IMR-90 (cell line): ENCODE measurements at regions not wholly inside any gene's neighbourhood (a gene's known extent, or its start where the extent isn't known, plus 50 kb on each side); places are given as distances from the start of the nearest gene placed in this dataset.

Experiments
- ATAC-seq: fragments of 200-7000 bp; cut with Tn5 transposase; 2 replicates; pipeline ENCODE4 v1.9.1; 2020; ENCODE audit warnings: low read depth, mild to moderate bottlenecking, moderate library complexity
- BruUV-seq: library from RNA; stranded (reverse); fragments of 400-500 nt; replicated peaks from 2 replicates; lab custom pipeline; 2021; lab: Mats Ljungman, UMichigan
- CTCF ChIA-PET: fragments of 300-600 bp; formaldehyde crosslinking; extraction: SDS; loops from one replicate; lab custom pipeline; 2021; ENCODE audit warnings: antibody characterized with exemption; lab: Yijun Ruan, JAX
- POLR2A ChIA-PET: fragments of 300-600 bp; sonication (Branson Sonifier 250); formaldehyde crosslinking; loops from one replicate; lab custom pipeline; 2022; ENCODE audit warnings: antibody characterized with exemption; ENCODE audit not compliant: unreplicated experiment; lab: Charles Lee
- DNase-seq: peaks from one replicate; pipeline ENCODE4 v3.0.0; 2013
- H2AFZ ChIP-seq: replicated peaks from 2 replicates; pipeline ENCODE3; 2013; ENCODE audit warnings: low read length, mild to moderate bottlenecking; ENCODE audit not compliant: poor library complexity
- H2AK5ac ChIP-seq: 2 replicates; pipeline ENCODE4 v1.6.1; 2013; ENCODE audit warnings: low read depth, low read length, inconsistent platforms
- H2AK9ac ChIP-seq: replicated peaks from 2 replicates; pipeline ENCODE3; 2013; ENCODE audit warnings: mild to moderate bottlenecking, low read depth, low read length, moderate library complexity; ENCODE audit not compliant: poor library complexity
- H2BK120ac ChIP-seq: 2 replicates; pipeline ENCODE4 v1.6.1; 2013; ENCODE audit warnings: low read depth, low read length, inconsistent platforms
- H2BK15ac ChIP-seq: 3 replicates; pipeline ENCODE4 v1.6.1; 2013; ENCODE audit warnings: low read depth, low read length, inconsistent platforms
- H2BK20ac ChIP-seq: 2 replicates; pipeline ENCODE4 v1.6.1; 2013; ENCODE audit warnings: low read depth, mild to moderate bottlenecking, inconsistent platforms, low read length, moderate library complexity
- H2BK5ac ChIP-seq: 2 replicates; pipeline ENCODE4 v1.6.1; 2013; ENCODE audit warnings: mild to moderate bottlenecking, low read depth, low read length, inconsistent platforms; ENCODE audit not compliant: poor library complexity, severe bottlenecking
- H3K14ac ChIP-seq: replicated peaks from 2 replicates; pipeline ENCODE4 v1.6.1; 2013; ENCODE audit warnings: low read depth, low read length, inconsistent platforms
- H3K18ac ChIP-seq: 2 replicates; pipeline ENCODE4 v1.6.1; 2013; ENCODE audit warnings: low read depth, low read length, control low read depth
- H3K23ac ChIP-seq: 2 replicates; pipeline ENCODE4 v1.6.1; 2013; ENCODE audit warnings: low read depth, low read length, inconsistent platforms
- H3K27ac ChIP-seq: 2 replicates; pipeline ENCODE4 v1.5.1; 2013; ENCODE audit warnings: mild to moderate bottlenecking, control low read depth, low read length; ENCODE audit not compliant: insufficient read depth
- H3K27me3 ChIP-seq: 2 replicates; pipeline ENCODE4 v1.6.1; 2013; ENCODE audit warnings: low read length; ENCODE audit not compliant: control insufficient read depth, insufficient read depth
- H3K36me3 ChIP-seq: 2 replicates; pipeline ENCODE4 v1.6.1; 2013; ENCODE audit warnings: low read length, mixed read lengths; ENCODE audit not compliant: control insufficient read depth, insufficient read depth
- H3K4ac ChIP-seq: 2 replicates; pipeline ENCODE4 v1.6.1; 2013; ENCODE audit warnings: low read depth, low read length, inconsistent platforms
- H3K4me1 ChIP-seq: 2 replicates; pipeline ENCODE4 v1.6.1; 2013; ENCODE audit warnings: low read length, mixed read lengths; ENCODE audit not compliant: control insufficient read depth, insufficient read depth
- H3K4me2 ChIP-seq: 2 replicates; pipeline ENCODE4 v1.6.1; 2013; ENCODE audit warnings: low read depth, mild to moderate bottlenecking, control low read depth, low read length, moderate library complexity
- H3K4me3 ChIP-seq: 2 replicates; pipeline ENCODE4 v1.5.1; 2013; ENCODE audit warnings: low read depth, mild to moderate bottlenecking, control low read depth, low read length, moderate library complexity; ENCODE audit not compliant: insufficient read depth
- H3K56ac ChIP-seq: 2 replicates; pipeline ENCODE4 v1.6.1; 2013; ENCODE audit warnings: low read length, inconsistent platforms; ENCODE audit not compliant: insufficient read depth; ENCODE audit errors: extremely low read depth
- H3K79me1 ChIP-seq, 2 experiments: 2 replicates each; pipeline ENCODE4 v1.6.1; 2013; ENCODE audit warnings: low read length in 2 of 2, inconsistent platforms in 1 of 2, low read depth in 1 of 2
- H3K9ac ChIP-seq: 2 replicates; pipeline ENCODE4 v1.6.1; 2013; ENCODE audit warnings: low read depth, low read length, control low read depth
- H3K9me1 ChIP-seq: 2 replicates; pipeline ENCODE4 v1.6.1; 2013; ENCODE audit warnings: low read length, inconsistent platforms; ENCODE audit not compliant: insufficient read depth
- H3K9me3 ChIP-seq: 2 replicates; pipeline ENCODE4 v1.6.1; 2013; ENCODE audit warnings: low read length; ENCODE audit not compliant: control insufficient read depth, insufficient read depth
- H4K20me1 ChIP-seq: 2 replicates; pipeline ENCODE4 v1.6.1; 2013; ENCODE audit warnings: low read length, inconsistent platforms; ENCODE audit not compliant: insufficient read depth
- H4K5ac ChIP-seq: 2 replicates; pipeline ENCODE4 v1.6.1; 2013; ENCODE audit warnings: mild to moderate bottlenecking, low read depth, low read length, control low read depth
- H4K8ac ChIP-seq, 2 experiments: 2 replicates each; pipeline ENCODE4 v1.6.1; 2013; ENCODE audit warnings: low read depth in 2 of 2, low read length in 2 of 2, control low read depth in 1 of 2, inconsistent platforms in 1 of 2
- H4K91ac ChIP-seq: 2 replicates; pipeline ENCODE4 v1.6.1; 2013; ENCODE audit warnings: low read depth, low read length, inconsistent platforms; ENCODE audit not compliant: insufficient read depth
- BHLHE40 ChIP-seq: fragments of 150-350 bp; IDR thresholded peaks from 2 replicates; pipeline ENCODE4 v1.6.1; 2016; ENCODE audit warnings: mild to moderate bottlenecking, low read depth, low read length
- CEBPB ChIP-seq: IDR thresholded peaks from 2 replicates; pipeline ENCODE4 v1.6.1; 2012; ENCODE audit warnings: low read depth, low read length, improper control_type of control experiment
- CHD1 ChIP-seq: IDR thresholded peaks from 2 replicates; pipeline ENCODE4 v1.6.1; 2012; ENCODE audit warnings: low read depth, low read length, improper control_type of control experiment
- FOS ChIP-seq: fragments of 150-350 bp; IDR thresholded peaks from 2 replicates; pipeline ENCODE4 v1.6.1; 2016; ENCODE audit warnings: low read depth, low read length
- MAFK ChIP-seq: IDR thresholded peaks from 2 replicates; pipeline ENCODE4 v1.6.1; 2012; ENCODE audit warnings: low read depth, low read length, improper control_type of control experiment
- MAZ ChIP-seq: IDR thresholded peaks from 2 replicates; pipeline ENCODE4 v1.6.1; 2012; ENCODE audit warnings: low read depth, mild to moderate bottlenecking, low read length, improper control_type of control experiment, moderate library complexity, borderline replicate concordance
- MXI1 ChIP-seq: IDR thresholded peaks from 2 replicates; pipeline ENCODE4 v1.6.1; 2012; ENCODE audit warnings: low read depth, mild to moderate bottlenecking, low read length, moderate library complexity, borderline replicate concordance
- NFE2L2 ChIP-seq: fragments of 150-350 bp; IDR thresholded peaks from 2 replicates; pipeline ENCODE4 v1.6.1; 2016; ENCODE audit warnings: low read depth, mild to moderate bottlenecking, low read length
- POLR2A ChIP-seq: IDR thresholded peaks from 2 replicates; pipeline ENCODE4 v1.6.1; 2012; ENCODE audit warnings: mild to moderate bottlenecking, low read depth, low read length
- RAD21 ChIP-seq: IDR thresholded peaks from 2 replicates; pipeline ENCODE4 v1.6.1; 2012; ENCODE audit warnings: low read length, improper control_type of control experiment
- RCOR1 ChIP-seq: IDR thresholded peaks from 2 replicates; pipeline ENCODE4 v1.6.1; 2012; ENCODE audit warnings: mild to moderate bottlenecking, low read length, improper control_type of control experiment; ENCODE audit not compliant: insufficient replicate concordance
- RFX5 ChIP-seq: IDR thresholded peaks from 2 replicates; pipeline ENCODE4 v1.8.0; 2012; ENCODE audit warnings: low read depth, mild to moderate bottlenecking, low read length, moderate library complexity
- SMC3 ChIP-seq: fragments of 150-350 bp; IDR thresholded peaks from 2 replicates; pipeline ENCODE4 v1.6.1; 2016; ENCODE audit warnings: low read depth, mild to moderate bottlenecking, antibody characterized with exemption, low read length, moderate library complexity
- dilution Hi-C: fragments of 300-500 bp; cut with HindIII; formaldehyde crosslinking; loops from one replicate; pipeline ENCODE4 v1.14.3; 2018; ENCODE audit warnings: low sequenced_read_pairs; ENCODE audit not compliant: unreplicated experiment
- in situ Hi-C: fragments of 300-500 bp; cut with MboI; formaldehyde crosslinking; loops from 3 replicates; pipeline ENCODE4 v1.14.3; 2019; ENCODE audit warnings: low sequenced_read_pairs, inconsistent platforms, mixed read lengths
- intact Hi-C: fragments of 100-400 bp; cut with micrococcal nuclease; formaldehyde crosslinking; loops from 2 replicates; pipeline ENCODE4 v1.10.0; 2022
- TF ChIP-seq, protein P1 (sequence below): conservative IDR thresholded peaks from 2 replicates; pipeline ENCODE4 v1.5.1; 2012; ENCODE audit warnings: mild to moderate bottlenecking, low read depth, low read length, improper control_type of control experiment
- TF ChIP-seq, protein P2 (sequence below): fragments of 150-350 bp; IDR thresholded peaks from 2 replicates; pipeline ENCODE4 v1.6.1; 2017; ENCODE audit warnings: mild to moderate bottlenecking, antibody characterized with exemption, low read length, low read depth
- TF ChIP-seq, protein P3 (sequence below): fragments of 150-350 bp; IDR thresholded peaks from 2 replicates; pipeline ENCODE4 v1.6.1; 2016; ENCODE audit warnings: low read depth, mild to moderate bottlenecking, low read length, moderate library complexity, borderline replicate concordance

DNA sequence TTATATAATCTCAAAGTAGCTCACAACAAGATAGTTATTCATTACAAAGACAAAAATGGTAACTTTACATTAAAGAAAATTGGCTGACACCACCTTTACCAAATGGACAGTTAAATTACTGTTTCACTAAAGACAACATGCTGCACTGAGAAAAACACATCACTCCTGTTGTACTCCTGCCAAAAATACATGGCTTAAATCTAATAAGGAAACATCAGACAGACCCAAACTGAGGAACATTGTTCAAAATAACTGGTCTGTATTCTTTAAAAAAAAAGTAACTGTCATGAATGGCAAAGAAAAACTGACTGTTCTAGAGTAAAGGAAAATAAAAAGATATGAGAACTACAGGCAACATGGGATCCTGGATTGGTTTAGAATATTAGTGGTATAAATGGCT is 151.3 kb upstream of the DCN start:
- H3K9me3 ChIP-seq, result no peaks in the 10 kb centered on the region
- ATAC-seq (no peak), DNase-seq (no peak)
- intact Hi-C loops, result no loop called here
- in situ Hi-C loops, result no loop called here
- no peak overlapping the region for H2AK5ac ChIP-seq
- no peak overlapping the region for H3K4me2 ChIP-seq
- no peak overlapping the region for H3K4me3 ChIP-seq
- H2AK9ac ChIP-seq, result no peak overlapping the region
- no peak overlapping the region for H3K9ac ChIP-seq
- CTCF ChIA-PET, result no interaction called here
- dilution Hi-C loops, result loop anchor here (25.0 kb wide), 1 partner anchor 347 kb away; no protein-coding TSS in a partner anchor
- H2BK5ac ChIP-seq, result no peak overlapping the region
- no peaks in the 10 kb centered on the region for H3K79me1 ChIP-seq
- H4K20me1 ChIP-seq, result no peaks in the 10 kb centered on the region
- H3K56ac ChIP-seq, result no peak overlapping the region
- H2BK20ac ChIP-seq, result no peak overlapping the region
- H3K9me1 ChIP-seq, result no peaks in the 10 kb centered on the region
- H3K4me1 ChIP-seq, result peaks cover 3% of the 10 kb centered on the region; the same call in 1 of the 2 replicates
- no peak overlapping the region; the same call in 1 of the 2 replicates for H2BK120ac ChIP-seq
- no peak overlapping the region for H4K91ac ChIP-seq
- POLR2A ChIA-PET, result no interaction called here
- TF ChIP-seq FOS, result no peak
- TF ChIP-seq BHLHE40, result no peak
- no peak for TF ChIP-seq POLR2A
- TF ChIP-seq, protein P1, sequence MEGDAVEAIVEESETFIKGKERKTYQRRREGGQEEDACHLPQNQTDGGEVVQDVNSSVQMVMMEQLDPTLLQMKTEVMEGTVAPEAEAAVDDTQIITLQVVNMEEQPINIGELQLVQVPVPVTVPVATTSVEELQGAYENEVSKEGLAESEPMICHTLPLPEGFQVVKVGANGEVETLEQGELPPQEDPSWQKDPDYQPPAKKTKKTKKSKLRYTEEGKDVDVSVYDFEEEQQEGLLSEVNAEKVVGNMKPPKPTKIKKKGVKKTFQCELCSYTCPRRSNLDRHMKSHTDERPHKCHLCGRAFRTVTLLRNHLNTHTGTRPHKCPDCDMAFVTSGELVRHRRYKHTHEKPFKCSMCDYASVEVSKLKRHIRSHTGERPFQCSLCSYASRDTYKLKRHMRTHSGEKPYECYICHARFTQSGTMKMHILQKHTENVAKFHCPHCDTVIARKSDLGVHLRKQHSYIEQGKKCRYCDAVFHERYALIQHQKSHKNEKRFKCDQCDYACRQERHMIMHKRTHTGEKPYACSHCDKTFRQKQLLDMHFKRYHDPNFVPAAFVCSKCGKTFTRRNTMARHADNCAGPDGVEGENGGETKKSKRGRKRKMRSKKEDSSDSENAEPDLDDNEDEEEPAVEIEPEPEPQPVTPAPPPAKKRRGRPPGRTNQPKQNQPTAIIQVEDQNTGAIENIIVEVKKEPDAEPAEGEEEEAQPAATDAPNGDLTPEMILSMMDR, result no peak
- no peak for TF ChIP-seq NFE2L2
- TF ChIP-seq RFX5, result no peak
- TF ChIP-seq CEBPB, result no peak
- no peak for TF ChIP-seq MAZ
- no peak for TF ChIP-seq RAD21
- TF ChIP-seq SMC3, result no peak
- TF ChIP-seq MAFK, result no peak
- TF ChIP-seq, protein P2, sequence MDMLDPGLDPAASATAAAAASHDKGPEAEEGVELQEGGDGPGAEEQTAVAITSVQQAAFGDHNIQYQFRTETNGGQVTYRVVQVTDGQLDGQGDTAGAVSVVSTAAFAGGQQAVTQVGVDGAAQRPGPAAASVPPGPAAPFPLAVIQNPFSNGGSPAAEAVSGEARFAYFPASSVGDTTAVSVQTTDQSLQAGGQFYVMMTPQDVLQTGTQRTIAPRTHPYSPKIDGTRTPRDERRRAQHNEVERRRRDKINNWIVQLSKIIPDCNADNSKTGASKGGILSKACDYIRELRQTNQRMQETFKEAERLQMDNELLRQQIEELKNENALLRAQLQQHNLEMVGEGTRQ, result no peak
- no peak for TF ChIP-seq CHD1
- TF ChIP-seq RCOR1, result no peak
- TF ChIP-seq, protein P3, sequence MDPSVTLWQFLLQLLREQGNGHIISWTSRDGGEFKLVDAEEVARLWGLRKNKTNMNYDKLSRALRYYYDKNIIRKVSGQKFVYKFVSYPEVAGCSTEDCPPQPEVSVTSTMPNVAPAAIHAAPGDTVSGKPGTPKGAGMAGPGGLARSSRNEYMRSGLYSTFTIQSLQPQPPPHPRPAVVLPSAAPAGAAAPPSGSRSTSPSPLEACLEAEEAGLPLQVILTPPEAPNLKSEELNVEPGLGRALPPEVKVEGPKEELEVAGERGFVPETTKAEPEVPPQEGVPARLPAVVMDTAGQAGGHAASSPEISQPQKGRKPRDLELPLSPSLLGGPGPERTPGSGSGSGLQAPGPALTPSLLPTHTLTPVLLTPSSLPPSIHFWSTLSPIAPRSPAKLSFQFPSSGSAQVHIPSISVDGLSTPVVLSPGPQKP, result no peak
- TF ChIP-seq MXI1, result no peak
- H3K27ac ChIP-seq, result no peak overlapping the region
- no peak overlapping the region; the same call in 1 of the 2 replicates for H3K14ac ChIP-seq
- H3K18ac ChIP-seq, result no peak overlapping the region
- H3K23ac ChIP-seq, result no peak overlapping the region
- H4K5ac ChIP-seq, result no peak overlapping the region
- no peak overlapping the region for H2BK15ac ChIP-seq
- no peak overlapping the region for H2AFZ ChIP-seq
- H3K27me3 ChIP-seq, result no peaks in the 10 kb centered on the region
- BruUV-seq, result no TSS peak
- H3K4ac ChIP-seq, result no peak overlapping the region
- H4K8ac ChIP-seq, result no peak overlapping the region
- no peaks in the 10 kb centered on the region for H3K36me3 ChIP-seq
